ENCODE measurements at regions not wholly inside any gene's neighbourhood (a gene's known extent, or its start where the extent isn't known, plus 50 kb on each side); places are given as distances from the start of the nearest gene placed in this dataset.

DNA sequence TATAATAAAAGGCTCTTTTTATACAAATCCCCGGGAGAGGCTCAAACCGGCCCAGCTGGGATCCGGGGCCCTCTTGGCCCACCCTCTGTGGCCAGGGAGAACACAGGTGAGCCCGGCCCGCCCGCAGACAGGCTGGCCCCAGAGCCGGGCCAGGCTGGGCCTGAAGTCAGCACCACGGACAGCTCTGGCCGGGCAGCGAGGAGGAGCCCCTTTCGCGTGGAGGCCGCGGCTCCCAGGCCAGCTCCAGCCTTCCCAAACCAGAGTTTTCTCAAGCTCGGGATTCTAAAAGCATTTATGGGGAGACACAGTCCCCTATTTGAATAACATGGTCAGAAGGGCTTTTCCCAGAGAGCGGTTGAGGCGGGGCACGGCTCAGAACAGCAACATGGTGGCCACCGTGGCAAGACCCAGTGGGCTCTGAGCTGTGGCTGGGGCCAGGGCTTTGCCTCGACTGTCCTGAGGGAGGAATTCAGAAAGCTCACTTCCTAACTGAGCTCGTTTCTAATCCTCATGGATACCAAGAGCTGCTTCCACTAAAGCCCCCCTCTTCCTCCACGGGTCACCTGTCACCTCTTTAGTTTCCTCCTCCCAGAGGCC, 115.4 kb downstream of the BRD1 start:
- Histone ChIP-seq H3K4me3 (no peak overlapping the region), H3K9me2 (ENCODE audit: insufficient read depth) (no peaks in the 10 kb centered on the region), H3K4me2 (no peak overlapping the region), H3K27ac (ENCODE audit: low read depth) (no peak overlapping the region), H3F3A (replicated peaks; ENCODE audit: low read depth) (no peaks in the 10 kb centered on the region), H3K79me2 (replicated peaks; ENCODE audit: insufficient read depth) (no peaks in the 10 kb centered on the region), H2AFZ (no peak overlapping the region), H3K36me3 (ENCODE audit: insufficient read depth) (no peaks in the 10 kb centered on the region), H4K20me1 (replicated peaks; ENCODE audit: insufficient read depth) (no peaks in the 10 kb centered on the region), H3K4me1 (ENCODE audit: insufficient read depth) (no peaks in the 10 kb centered on the region), H3K27me3 (ENCODE audit: insufficient read depth) (no peaks in the 10 kb centered on the region)
- Mint-ChIP-seq H3K36me3 (ENCODE audit: low read depth) (no peaks in the 10 kb centered on the region), H3K4me1 (0 out of 3 replicates have a peak, but pooled peaks cover 6% of the 10 kb centered on the region), H3K27ac (no peak overlapping the region), H3K27me3 (ENCODE audit: insufficient read depth, low read depth, poor library complexity) (peaks cover 5% of the 10 kb centered on the region), H3K9me3 (no peaks in the 10 kb centered on the region), H3K4me3 (no peak overlapping the region)
- DNase-seq (ENCODE audit: low spot score) (no peak), ATAC-seq (peak; percentile 98)
- TF ChIP-seq, protein P1, sequence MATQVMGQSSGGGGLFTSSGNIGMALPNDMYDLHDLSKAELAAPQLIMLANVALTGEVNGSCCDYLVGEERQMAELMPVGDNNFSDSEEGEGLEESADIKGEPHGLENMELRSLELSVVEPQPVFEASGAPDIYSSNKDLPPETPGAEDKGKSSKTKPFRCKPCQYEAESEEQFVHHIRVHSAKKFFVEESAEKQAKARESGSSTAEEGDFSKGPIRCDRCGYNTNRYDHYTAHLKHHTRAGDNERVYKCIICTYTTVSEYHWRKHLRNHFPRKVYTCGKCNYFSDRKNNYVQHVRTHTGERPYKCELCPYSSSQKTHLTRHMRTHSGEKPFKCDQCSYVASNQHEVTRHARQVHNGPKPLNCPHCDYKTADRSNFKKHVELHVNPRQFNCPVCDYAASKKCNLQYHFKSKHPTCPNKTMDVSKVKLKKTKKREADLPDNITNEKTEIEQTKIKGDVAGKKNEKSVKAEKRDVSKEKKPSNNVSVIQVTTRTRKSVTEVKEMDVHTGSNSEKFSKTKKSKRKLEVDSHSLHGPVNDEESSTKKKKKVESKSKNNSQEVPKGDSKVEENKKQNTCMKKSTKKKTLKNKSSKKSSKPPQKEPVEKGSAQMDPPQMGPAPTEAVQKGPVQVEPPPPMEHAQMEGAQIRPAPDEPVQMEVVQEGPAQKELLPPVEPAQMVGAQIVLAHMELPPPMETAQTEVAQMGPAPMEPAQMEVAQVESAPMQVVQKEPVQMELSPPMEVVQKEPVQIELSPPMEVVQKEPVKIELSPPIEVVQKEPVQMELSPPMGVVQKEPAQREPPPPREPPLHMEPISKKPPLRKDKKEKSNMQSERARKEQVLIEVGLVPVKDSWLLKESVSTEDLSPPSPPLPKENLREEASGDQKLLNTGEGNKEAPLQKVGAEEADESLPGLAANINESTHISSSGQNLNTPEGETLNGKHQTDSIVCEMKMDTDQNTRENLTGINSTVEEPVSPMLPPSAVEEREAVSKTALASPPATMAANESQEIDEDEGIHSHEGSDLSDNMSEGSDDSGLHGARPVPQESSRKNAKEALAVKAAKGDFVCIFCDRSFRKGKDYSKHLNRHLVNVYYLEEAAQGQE (IDR thresholded peaks at IDR 0.05; ENCODE audit: unreplicated experiment), result peak; percentile 52
- no peak for TF ChIP-seq EZH2phosphoT487 (IDR thresholded peaks at IDR 0.05; ENCODE audit: unreplicated experiment)
- TF ChIP-seq, protein P2, sequence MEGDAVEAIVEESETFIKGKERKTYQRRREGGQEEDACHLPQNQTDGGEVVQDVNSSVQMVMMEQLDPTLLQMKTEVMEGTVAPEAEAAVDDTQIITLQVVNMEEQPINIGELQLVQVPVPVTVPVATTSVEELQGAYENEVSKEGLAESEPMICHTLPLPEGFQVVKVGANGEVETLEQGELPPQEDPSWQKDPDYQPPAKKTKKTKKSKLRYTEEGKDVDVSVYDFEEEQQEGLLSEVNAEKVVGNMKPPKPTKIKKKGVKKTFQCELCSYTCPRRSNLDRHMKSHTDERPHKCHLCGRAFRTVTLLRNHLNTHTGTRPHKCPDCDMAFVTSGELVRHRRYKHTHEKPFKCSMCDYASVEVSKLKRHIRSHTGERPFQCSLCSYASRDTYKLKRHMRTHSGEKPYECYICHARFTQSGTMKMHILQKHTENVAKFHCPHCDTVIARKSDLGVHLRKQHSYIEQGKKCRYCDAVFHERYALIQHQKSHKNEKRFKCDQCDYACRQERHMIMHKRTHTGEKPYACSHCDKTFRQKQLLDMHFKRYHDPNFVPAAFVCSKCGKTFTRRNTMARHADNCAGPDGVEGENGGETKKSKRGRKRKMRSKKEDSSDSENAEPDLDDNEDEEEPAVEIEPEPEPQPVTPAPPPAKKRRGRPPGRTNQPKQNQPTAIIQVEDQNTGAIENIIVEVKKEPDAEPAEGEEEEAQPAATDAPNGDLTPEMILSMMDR (conservative IDR thresholded peaks at IDR 0.05; ENCODE audit: low read depth in 2 of 2), result no peak

DNA sequence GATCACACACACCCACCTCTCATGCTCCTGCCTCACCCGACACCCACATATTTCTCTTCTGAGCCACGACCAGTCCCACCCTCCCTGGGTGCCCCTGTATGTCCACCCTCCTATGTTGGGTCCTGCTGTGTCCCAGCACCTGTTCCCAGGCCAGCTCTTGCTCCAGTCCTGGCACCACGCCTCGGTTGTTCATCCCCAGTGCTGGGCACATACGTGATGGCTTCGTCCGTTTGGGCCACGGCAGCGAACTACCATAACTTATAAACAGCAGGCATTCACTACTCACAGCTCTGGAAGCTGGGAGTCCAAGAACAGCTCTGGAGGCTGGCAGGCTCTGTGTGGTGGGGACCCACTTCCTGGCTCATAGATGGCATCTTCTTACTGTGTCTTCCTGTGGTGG, 116.9 kb downstream of the BRD1 start:
- TF ChIP-seq ZNF114 (CRISPR knock-in tag; IDR thresholded peaks at IDR 0.05), result no peak
- no peak for TF ChIP-seq CREB1 (CRISPR knock-in tag; IDR thresholded peaks at IDR 0.05; ENCODE audit: low read depth)
- TF ChIP-seq, protein P2 (conservative IDR thresholded peaks at IDR 0.05; ENCODE audit: low read depth in 2 of 2), result no peak
- no peak for TF ChIP-seq EZH2 (IDR thresholded peaks at IDR 0.05; ENCODE audit: low read depth, unreplicated experiment)
- no peak for TF ChIP-seq POLR2AphosphoS5 (IDR thresholded peaks at IDR 0.05; ENCODE audit: low read depth)
- no peak for TF ChIP-seq EZH2phosphoT487 (IDR thresholded peaks at IDR 0.05; ENCODE audit: unreplicated experiment)
- no peak for TF ChIP-seq STAT1 (IDR thresholded peaks at IDR 0.05; ENCODE audit: unreplicated experiment)
- TF ChIP-seq NANOG (IDR thresholded peaks at IDR 0.05; ENCODE audit: borderline replicate concordance), result no peak
- no peak for TF ChIP-seq JUNB (IDR thresholded peaks at IDR 0.05; ENCODE audit: unreplicated experiment)
- TF ChIP-seq, protein P3, sequence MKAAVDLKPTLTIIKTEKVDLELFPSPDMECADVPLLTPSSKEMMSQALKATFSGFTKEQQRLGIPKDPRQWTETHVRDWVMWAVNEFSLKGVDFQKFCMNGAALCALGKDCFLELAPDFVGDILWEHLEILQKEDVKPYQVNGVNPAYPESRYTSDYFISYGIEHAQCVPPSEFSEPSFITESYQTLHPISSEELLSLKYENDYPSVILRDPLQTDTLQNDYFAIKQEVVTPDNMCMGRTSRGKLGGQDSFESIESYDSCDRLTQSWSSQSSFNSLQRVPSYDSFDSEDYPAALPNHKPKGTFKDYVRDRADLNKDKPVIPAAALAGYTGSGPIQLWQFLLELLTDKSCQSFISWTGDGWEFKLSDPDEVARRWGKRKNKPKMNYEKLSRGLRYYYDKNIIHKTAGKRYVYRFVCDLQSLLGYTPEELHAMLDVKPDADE (IDR thresholded peaks at IDR 0.05), result no peak
- TF ChIP-seq ZNF331 (CRISPR knock-in tag; IDR thresholded peaks at IDR 0.05; ENCODE audit: low read depth), result no peak
- TF ChIP-seq, protein P1 (IDR thresholded peaks at IDR 0.05; ENCODE audit: unreplicated experiment), result no peak
- Mint-ChIP-seq H3K4me3 (no peak overlapping the region), H3K27me3 (ENCODE audit: insufficient read depth, low read depth, poor library complexity) (peaks cover 1% of the 10 kb centered on the region), H3K27ac (no peak overlapping the region), H3K9me3 (no peaks in the 10 kb centered on the region), H3K36me3 (ENCODE audit: low read depth) (no peaks in the 10 kb centered on the region), H3K4me1 (peaks cover 2% of the 10 kb centered on the region; the same call in 1 of the 3 replicates)
- H3K4me3 ChIP-seq, result no peak overlapping the region
- H2AFZ ChIP-seq, result no peak overlapping the region
- no peaks in the 10 kb centered on the region for H3F3A ChIP-seq (replicated peaks; ENCODE audit: low read depth)
- no peaks in the 10 kb centered on the region for H3K36me3 ChIP-seq (ENCODE audit: insufficient read depth)
- ATAC-seq, result no peak
- no peaks in the 10 kb centered on the region for H3K27me3 ChIP-seq (ENCODE audit: insufficient read depth)
- H3K4me2 ChIP-seq, result no peak overlapping the region
- H3K79me2 ChIP-seq (replicated peaks; ENCODE audit: insufficient read depth), result no peaks in the 10 kb centered on the region
- H3K27ac ChIP-seq (ENCODE audit: low read depth), result no peak overlapping the region
- no peak for DNase-seq (ENCODE audit: low spot score)
- H4K20me1 ChIP-seq (replicated peaks; ENCODE audit: insufficient read depth), result no peaks in the 10 kb centered on the region
- H3K9me2 ChIP-seq (ENCODE audit: insufficient read depth), result no peaks in the 10 kb centered on the region
- no peaks in the 10 kb centered on the region for H3K4me1 ChIP-seq (ENCODE audit: insufficient read depth)

Measured in GM23338 (cell line).